ENCODE measurements at regions not wholly inside any gene's neighbourhood (a gene's known extent, or its start where the extent isn't known, plus 50 kb on each side); places are given as distances from the start of the nearest gene placed in this dataset.

- FAIRE-seq, result no peak
- no peaks in the 10 kb centered on the region for H3K79me2 ChIP-seq (ENCODE audit: control insufficient read depth, insufficient read depth, low read length)
- no peaks in the 10 kb centered on the region for H3K27me3 ChIP-seq (ENCODE audit: control insufficient read depth, extremely low read depth, insufficient read depth, low read length)
Measured at GRCh38 chr3:83251490-83251889, 1490.0 kb upstream of the GBE1 start.

GRCh38 chr3:83250613-83251012 is 1489.2 kb upstream of the GBE1 start:
- Histone ChIP-seq H2AFZ (ENCODE audit: control insufficient read depth, low read length) (no peak overlapping the region), H3K4me2 (ENCODE audit: control insufficient read depth, extremely low read depth, insufficient read depth, low read depth, low read length) (no peak overlapping the region), H3K36me3 (ENCODE audit: control insufficient read depth in 2 of 2, extremely low read depth in 1 of 2, insufficient read depth in 2 of 2, low read length in 2 of 2) (no peaks in the 10 kb centered on the region), H3K4me3 (ENCODE audit: control insufficient read depth in 2 of 3, extremely low read depth in 1 of 3, insufficient read depth in 2 of 3, low read depth in 1 of 3, low read length in 3 of 3) (no peak overlapping the region), H3K27ac (ENCODE audit: control insufficient read depth, insufficient read depth, low read length) (no peak overlapping the region), H3K9me3 (ENCODE audit: control insufficient read depth, low read depth, low read length) (no peaks in the 10 kb centered on the region), H3K4me1 (ENCODE audit: control insufficient read depth, extremely low read depth, insufficient read depth, low read length) (peaks cover 3% of the 10 kb centered on the region), H3K79me2 (ENCODE audit: control insufficient read depth, insufficient read depth, low read length) (no peaks in the 10 kb centered on the region), H4K20me1 (ENCODE audit: control insufficient read depth, extremely low read depth, insufficient read depth, low read length) (no peaks in the 10 kb centered on the region), H3K9me1 (ENCODE audit: control insufficient read depth, extremely low read depth, insufficient read depth, low read length) (no peaks in the 10 kb centered on the region), H3K27me3 (ENCODE audit: control insufficient read depth, extremely low read depth, insufficient read depth, low read length) (no peaks in the 10 kb centered on the region), H3K9ac (ENCODE audit: control insufficient read depth, extremely low read depth, insufficient read depth, low read length) (no peak overlapping the region)
- dilution Hi-C loops (cut with MboI; ENCODE audit: extremely low pct_ligation_motif_present, low sequenced_read_pairs), result no loop called here
- no peak for FAIRE-seq
- no peak for DNase-seq (ENCODE audit: low read depth, low spot score)
- TF ChIP-seq EZH2 (IDR thresholded peaks at IDR 0.05; ENCODE audit: low read length) (no peak), CTCF (optimal IDR thresholded peaks at IDR 0.05 in 1 of 3, IDR thresholded peaks at IDR 0.05 in 1 of 3, conservative IDR thresholded peaks at IDR 0.05 in 1 of 3; ENCODE audit: extremely low read depth in 1 of 3, insufficient read depth in 2 of 3, low read length in 3 of 3) (no peak)

More at GRCh38 chr3:83251490-83251889, 1490.0 kb upstream of the GBE1 start:
- no peaks in the 10 kb centered on the region for H3K9me3 ChIP-seq (ENCODE audit: control insufficient read depth, low read depth, low read length)
- no peak overlapping the region for H3K27ac ChIP-seq (ENCODE audit: control insufficient read depth, insufficient read depth, low read length)
- DNase-seq (ENCODE audit: low read depth, low spot score), result no peak
- dilution Hi-C loops (cut with MboI; ENCODE audit: extremely low pct_ligation_motif_present, low sequenced_read_pairs), result no loop called here
- H3K4me2 ChIP-seq (ENCODE audit: control insufficient read depth, extremely low read depth, insufficient read depth, low read depth, low read length), result no peak overlapping the region
- H3K9ac ChIP-seq (ENCODE audit: control insufficient read depth, extremely low read depth, insufficient read depth, low read length), result no peak overlapping the region
- no peak overlapping the region for H2AFZ ChIP-seq (ENCODE audit: control insufficient read depth, low read length)
- no peaks in the 10 kb centered on the region for H4K20me1 ChIP-seq (ENCODE audit: control insufficient read depth, extremely low read depth, insufficient read depth, low read length)
- H3K4me1 ChIP-seq (ENCODE audit: control insufficient read depth, extremely low read depth, insufficient read depth, low read length), result peaks cover 3% of the 10 kb centered on the region
- H3K4me3 ChIP-seq (ENCODE audit: control insufficient read depth in 2 of 3, extremely low read depth in 1 of 3, insufficient read depth in 2 of 3, low read depth in 1 of 3, low read length in 3 of 3), result no peak overlapping the region
- no peaks in the 10 kb centered on the region for H3K36me3 ChIP-seq (ENCODE audit: control insufficient read depth in 2 of 2, extremely low read depth in 1 of 2, insufficient read depth in 2 of 2, low read length in 2 of 2)
- H3K9me1 ChIP-seq (ENCODE audit: control insufficient read depth, extremely low read depth, insufficient read depth, low read length), result no peaks in the 10 kb centered on the region
- no peak for TF ChIP-seq EZH2 (IDR thresholded peaks at IDR 0.05; ENCODE audit: low read length)
- TF ChIP-seq CTCF (optimal IDR thresholded peaks at IDR 0.05 in 1 of 3, IDR thresholded peaks at IDR 0.05 in 1 of 3, conservative IDR thresholded peaks at IDR 0.05 in 1 of 3; ENCODE audit: extremely low read depth in 1 of 3, insufficient read depth in 2 of 3, low read length in 3 of 3), result no peak

Measured in keratinocyte (primary cell).